K562 (cell line): ENCODE measurements at regions not wholly inside any gene's neighbourhood (a gene's known extent, or its start where the extent isn't known, plus 50 kb on each side); places are given as distances from the start of the nearest gene placed in this dataset.

Experiments used
- ATAC-seq: fragments of 200-7000 bp; cut with Tn5 transposase; 3 replicates; pipeline ENCODE4 v1.9.1; 2020; ENCODE audit warnings: moderate library complexity
- BruUV-seq: library from RNA; stranded (reverse); fragments of 400-500 nt; replicated peaks from 2 replicates; lab custom pipeline; 2021; lab: Mats Ljungman, UMichigan
- CTCF ChIA-PET: fragments of 300-600 bp; formaldehyde crosslinking; extraction: SDS; loops from one replicate; lab custom pipeline; 2021; ENCODE audit warnings: low intra/inter-chr PET ratio; lab: Yijun Ruan, JAX
- POLR2A ChIA-PET: fragments of 300-600, 350-650 bp; sonication (Branson Sonifier 250); formaldehyde crosslinking; extraction: SDS; loops from one replicate; lab custom pipeline; 2021; ENCODE audit warnings: antibody characterized with exemption, inconsistent platforms; lab: Yijun Ruan, JAX
- DNase-seq, 4 experiments: peaks; one replicate each; pipeline versions ENCODE4 v3.0.0 to v3.0.0-alpha.2; 2011 to 2018; ENCODE audit warnings: low spot score in 3 of 4, mixed read lengths in 3 of 4; ENCODE audit errors: extremely low read depth in 1 of 4
- FAIRE-seq: peaks from 2 replicates; lab custom pipeline; 2011; peaks lifted over from hg19 to GRCh38; lab: Jason Lieb, UNC
- H2AFZ ChIP-seq: 2 replicates; pipeline ENCODE4 v1.6.0; 2011; ENCODE audit warnings: low read depth, low read length, control low read depth, inconsistent platforms
- H3K27ac ChIP-seq: fragments of 200-600 bp; 3 replicates; pipeline ENCODE4 v1.8.0; 2011; ENCODE audit warnings: low read depth, mild to moderate bottlenecking, control low read depth, inconsistent platforms, low read length, moderate library complexity, mixed read lengths; ENCODE audit errors: extremely low read depth
- H3K27me3 ChIP-seq, 2 experiments: fragments of 300-600 bp in 1 of 2; 2 replicates in 1 of 2; 3 replicates in 1 of 2; pipeline versions ENCODE4 v1.6.0 to v1.8.0; 2011; ENCODE audit warnings: inconsistent platforms in 2 of 2, low read length in 2 of 2, mild to moderate bottlenecking in 1 of 2, mixed read lengths in 1 of 2, moderate library complexity in 1 of 2; ENCODE audit not compliant: control insufficient read depth in 2 of 2, insufficient read depth in 2 of 2
- H3K36me3 ChIP-seq: fragments of 300-600 bp; 3 replicates; pipeline ENCODE4 v1.8.0; 2011; ENCODE audit warnings: mild to moderate bottlenecking, low read length, inconsistent platforms; ENCODE audit not compliant: control insufficient read depth, insufficient read depth
- H3K4me1 ChIP-seq, 2 experiments: fragments of 200-600 bp in 1 of 2; replicated peaks in 1 of 2; 2 replicates in 1 of 2; 3 replicates in 1 of 2; pipeline versions ENCODE4 v1.5.1 to v1.8.0; 2011; ENCODE audit warnings: inconsistent platforms in 2 of 2, low read length in 2 of 2, mild to moderate bottlenecking in 1 of 2, mixed read lengths in 1 of 2, moderate library complexity in 1 of 2; ENCODE audit not compliant: control insufficient read depth in 2 of 2, insufficient read depth in 2 of 2
- H3K4me2 ChIP-seq: 2 replicates; pipeline ENCODE4 v1.6.1; 2011; ENCODE audit warnings: low read length, control low read depth, inconsistent platforms, mixed read lengths; ENCODE audit not compliant: insufficient read depth
- H3K4me3 ChIP-seq: fragments of 200-600 bp; sonication (generic), shearing (Covaris generic); 2 replicates; pipeline ENCODE4 v1.5.1; 2016; ENCODE audit warnings: control low read depth, inconsistent platforms
- H3K79me2 ChIP-seq: fragments of 200-600 bp; 3 replicates; pipeline ENCODE4 v1.8.0; 2011; ENCODE audit warnings: low read length, inconsistent platforms; ENCODE audit not compliant: control insufficient read depth, insufficient read depth
- H3K9ac ChIP-seq, 2 experiments: 2 replicates each; pipeline versions ENCODE4 v1.6.0 to v1.6.1; 2011; ENCODE audit warnings: low read depth in 2 of 2, low read length in 2 of 2, control low read depth in 1 of 2, inconsistent platforms in 1 of 2, mild to moderate bottlenecking in 1 of 2, mixed read lengths in 1 of 2; ENCODE audit not compliant: insufficient read depth in 1 of 2
- H3K9me1 ChIP-seq: one replicate; pipeline ENCODE4 v1.6.0; 2011; ENCODE audit warnings: inconsistent platforms, mild to moderate bottlenecking, low read length, moderate library complexity; ENCODE audit not compliant: control insufficient read depth, insufficient read depth
- H3K9me3 ChIP-seq: replicated peaks from 2 replicates; pipeline ENCODE4 v1.5.1; 2011; ENCODE audit warnings: low read depth, low read length, inconsistent platforms; ENCODE audit not compliant: control insufficient read depth, insufficient read depth
- H4K20me1 ChIP-seq: replicated peaks from 2 replicates; pipeline ENCODE4 v1.6.1; 2011; ENCODE audit warnings: low read length, inconsistent platforms, mixed read lengths; ENCODE audit not compliant: control insufficient read depth, insufficient read depth
- FOXK1 ChIP-seq: sonication (generic); formaldehyde crosslinking; IDR thresholded peaks from 2 replicates; pipeline ENCODE4 v1.8.0; 2022; ENCODE audit warnings: missing genetic modification reagents, mild to moderate bottlenecking, borderline replicate concordance
- HLTF ChIP-seq: fragments of 450-650 bp; IDR thresholded peaks from 2 replicates; pipeline ENCODE4 v1.6.1; 2016
- MLLT1 ChIP-seq, 2 experiments: fragments of 450-650 bp; IDR thresholded peaks; 2 replicates each; pipeline ENCODE4 v1.6.1; 2016
- ZNF699 ChIP-seq: fragments of 250-450 bp; sonication (Bioruptor Pico); IDR thresholded peaks from 2 replicates; pipeline ENCODE4 v1.8.0; 2021; ENCODE audit warnings: mild to moderate bottlenecking, moderate library complexity; ENCODE audit not compliant: insufficient replicate concordance
- WGBS: fragments of 100-300 bp; shearing (Covaris generic); methylation state at CpG from one replicate; pipeline ENCODE4 v1.1.6; 2016; ENCODE audit warnings: low coverage, mixed read lengths; ENCODE audit not compliant: insufficient coverage; ENCODE audit errors: missing lambda C conversion rate; 5-methylcytosine and 5-hydroxymethylcytosine counted together
- in situ Hi-C: fragments of 300-500 bp; cut with MboI; formaldehyde crosslinking; loops from 4 replicates; pipeline ENCODE4 v1.15.0; 2018; ENCODE audit warnings: inconsistent platforms, mixed read lengths
- intact Hi-C: fragments of 100-400 bp; cut with micrococcal nuclease; formaldehyde crosslinking; loops from 2 replicates; pipeline ENCODE4 v1.14.2; 2022

- H3K9me1 ChIP-seq, result no peaks in the 10 kb centered on the region
- no peak overlapping the region for H2AFZ ChIP-seq
- no peak overlapping the region for H3K4me2 ChIP-seq
- H3K9ac ChIP-seq, result no peak overlapping the region
- H3K79me2 ChIP-seq, result no peaks in the 10 kb centered on the region
- no peaks in the 10 kb centered on the region for H3K9me3 ChIP-seq
- no peak for FAIRE-seq
- H3K4me1 ChIP-seq, result no peaks in the 10 kb centered on the region
- H4K20me1 ChIP-seq, result no peaks in the 10 kb centered on the region
- no peak overlapping the region for H3K27ac ChIP-seq
- ChIA-PET POLR2A (no interaction called here), CTCF (no interaction called here)
- no peaks in the 10 kb centered on the region for H3K36me3 ChIP-seq
- TF ChIP-seq FOXK1 (CRISPR knock-in tag) (no peak), MLLT1 (IDR thresholded peaks at IDR 0.05) (no peak), HLTF (no peak), ZNF699 (CRISPR knock-in tag) (no peak)
- no peak overlapping the region for H3K4me3 ChIP-seq
- in situ Hi-C loops, result no loop called here
- 8% methylated on average over 6 of the region's 8 CpGs for WGBS
- no peak for ATAC-seq
- no TSS peak for BruUV-seq
- no peaks in the 10 kb centered on the region for H3K27me3 ChIP-seq
- intact Hi-C loops, result no loop called here
- DNase-seq, result no peak
Observed at GRCh38 chr18:71899707-71900472, 644.3 kb downstream of the CBLN2 start.
